Muscle of arm (tissue), 1 donor: ENCODE measurements at regions not wholly inside any gene's neighbourhood (a gene's known extent, or its start where the extent isn't known, plus 50 kb on each side); places are given as distances from the start of the nearest gene placed in this dataset.
"Not testable (repeated sequence)": the region's sequence is repeated elsewhere in the genome, so short reads cannot be mapped to it uniquely, and the experiment has no call there.

ENCODE experiments used
- DNase-seq: peaks from one replicate; pipeline ENCODE4 v3.0.0-alpha.2; 2013

GRCh38 chr11:8772571-8773519 lies 90.3 kb downstream of the RPL27A start:
- DNase-seq, result no peak

DNA sequence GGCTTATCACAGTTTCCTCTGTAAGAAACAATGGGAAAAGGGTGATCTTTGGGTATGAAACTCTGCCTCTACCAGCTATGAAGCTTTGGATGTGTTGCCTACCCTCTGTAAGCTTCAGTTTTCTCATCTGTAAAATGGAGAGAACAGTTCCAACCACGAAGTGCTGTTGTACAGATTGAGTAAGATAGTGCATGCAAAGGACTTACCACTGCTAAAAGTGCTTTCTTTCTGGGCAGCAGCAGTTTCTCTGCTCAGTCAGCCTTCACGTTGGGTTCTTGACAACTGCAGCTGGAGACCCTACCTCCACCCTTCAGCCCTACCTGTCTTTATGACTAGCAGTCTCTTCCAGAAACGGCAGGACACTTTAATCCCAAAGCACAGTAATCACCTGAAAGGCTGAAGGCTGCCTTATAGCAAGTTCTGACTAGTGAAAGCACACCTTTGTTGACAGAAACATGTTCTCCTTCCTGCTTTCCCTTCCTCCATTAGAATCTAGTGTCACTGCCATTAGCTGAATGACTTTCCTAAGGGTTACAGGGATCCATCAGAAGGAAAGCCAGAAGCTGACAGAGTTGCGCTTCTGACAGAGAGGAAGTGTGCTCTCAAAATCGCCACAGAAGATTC lies 91.4 kb downstream of the RPL27A start:
- no peak for DNase-seq

DNA sequence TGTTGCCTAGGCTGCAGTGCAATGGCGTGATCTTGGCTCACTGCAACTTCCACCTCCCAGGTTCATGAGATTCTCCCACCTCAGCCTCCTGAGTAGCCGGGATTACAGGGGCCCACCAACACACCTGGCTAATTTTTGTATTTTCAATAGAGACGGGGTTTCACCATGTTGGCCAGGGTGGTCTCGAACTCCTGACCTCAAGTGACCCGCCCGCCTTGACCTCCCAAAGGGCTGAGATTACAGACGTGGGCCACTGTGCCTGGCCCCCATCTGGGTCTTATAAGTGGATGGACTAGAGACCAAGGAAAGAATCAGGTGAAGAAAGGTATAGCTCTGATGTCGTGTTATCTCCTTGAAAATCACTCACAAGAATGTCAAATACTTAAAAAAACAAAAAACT lies 92.3 kb downstream of the RPL27A start:
- not testable (repeated sequence) for DNase-seq

- no peak for DNase-seq
These were observed 92.7 kb downstream of the RPL27A start for GRCh38 chr11:8775332-8775731.

- no peak for DNase-seq
These were observed 93.1 kb downstream of the RPL27A start for GRCh38 chr11:8775734-8776133.

DNA sequence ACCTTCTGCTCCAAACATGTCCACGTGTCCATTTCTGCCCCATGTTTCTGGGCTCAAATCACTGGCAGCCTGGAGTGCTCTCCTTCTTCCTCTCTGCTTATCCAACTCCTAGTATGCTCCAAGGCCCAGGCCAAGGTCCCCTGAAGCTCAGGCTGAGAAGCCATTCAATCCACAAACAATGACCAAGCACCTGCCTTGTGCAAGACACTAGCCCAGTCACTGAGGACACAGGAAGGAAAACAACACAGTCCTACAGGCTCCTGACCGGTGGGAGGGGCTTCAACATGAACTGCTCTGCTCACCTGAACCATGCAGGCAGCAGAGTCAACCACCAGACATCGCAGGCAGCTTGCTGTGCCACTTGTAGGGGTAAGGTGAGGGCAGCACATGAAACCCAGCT lies 93.6 kb downstream of the RPL27A start:
- no peak for DNase-seq

DNA sequence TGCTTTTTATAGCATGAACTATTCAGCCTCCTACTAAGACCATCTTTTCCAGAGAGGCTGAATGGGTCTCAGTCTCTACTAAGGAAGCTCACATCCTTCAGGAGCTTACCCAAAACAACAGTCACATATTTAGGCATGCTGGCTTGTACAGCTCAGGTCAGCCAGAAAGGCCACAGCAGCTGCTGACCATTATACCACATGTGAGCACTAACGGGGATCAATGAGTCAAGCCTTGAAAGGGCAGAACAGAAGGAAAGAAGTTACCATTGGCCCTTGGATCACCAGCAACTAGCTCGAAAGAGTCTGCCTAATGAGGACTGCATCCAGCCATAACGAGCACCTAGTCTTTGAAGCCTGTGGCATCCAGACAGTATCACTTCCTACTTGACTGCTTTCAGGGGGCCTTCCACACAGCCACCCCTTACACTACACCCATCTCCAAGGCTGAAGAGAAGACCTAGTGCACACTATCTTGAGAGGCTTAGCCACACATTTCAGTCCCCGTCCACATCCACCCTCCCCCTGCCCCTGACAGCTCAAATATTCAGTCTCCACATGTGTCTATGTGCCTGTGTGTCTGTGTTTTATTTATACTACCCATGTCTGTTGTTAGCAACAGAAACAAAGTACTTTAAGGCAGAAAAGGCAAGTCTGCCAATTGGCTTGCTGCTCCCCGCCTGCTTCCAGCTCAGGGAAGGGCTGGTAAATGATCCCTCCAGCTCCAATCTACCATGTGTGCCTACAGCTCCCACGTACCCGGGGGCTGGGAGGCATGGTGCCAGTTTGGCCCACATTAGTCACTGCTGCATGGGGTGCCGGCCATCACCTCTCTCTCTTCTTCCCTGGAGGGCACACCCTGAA lies 95.5 kb downstream of the RPL27A start:
- DNase-seq, result peak; percentile 88

DNA sequence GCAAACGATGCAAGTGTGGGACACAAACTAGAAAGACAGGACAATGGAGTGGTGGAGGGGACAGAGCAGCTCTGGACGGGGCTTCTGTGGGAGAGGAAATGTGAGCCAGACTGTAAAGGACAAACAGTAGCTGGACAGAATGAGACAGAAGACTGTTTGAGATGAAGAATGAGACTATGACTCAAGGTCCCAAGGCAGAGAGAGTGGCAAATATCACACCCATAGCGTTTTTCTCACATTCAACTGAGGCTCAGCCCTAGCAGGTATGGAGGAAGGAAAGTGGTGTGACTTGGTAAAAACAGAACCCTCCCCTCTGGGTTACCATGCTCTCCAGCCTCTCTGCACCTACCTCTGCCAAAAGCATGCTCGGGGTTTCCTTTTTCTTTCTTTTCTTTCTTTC lies 96.5 kb downstream of the RPL27A start:
- no peak for DNase-seq

- DNase-seq, result no peak
These were observed 97.1 kb downstream of the RPL27A start for GRCh38 chr11:8779732-8780131.

DNA sequence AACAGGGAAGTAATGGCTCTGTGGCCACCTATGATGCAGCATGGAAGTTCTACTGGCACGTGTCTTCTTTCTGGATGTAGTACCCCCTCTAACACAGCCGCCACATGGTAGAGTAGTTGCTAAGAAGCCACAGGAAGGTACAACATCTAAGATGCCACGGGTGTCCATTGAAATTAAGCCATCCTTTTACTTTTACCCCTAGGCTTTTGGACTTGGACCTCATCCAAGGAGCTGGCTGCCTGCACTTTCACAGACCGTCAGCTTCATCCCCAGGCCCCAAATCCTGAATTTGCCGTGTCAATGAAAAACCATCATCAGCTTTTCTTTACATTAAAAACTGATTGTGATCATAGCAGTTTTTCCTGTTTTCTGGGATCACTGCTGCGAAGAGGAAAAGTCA lies 102.4 kb downstream of the RPL27A start:
- DNase-seq, result no peak

- no peak for DNase-seq
These were observed 102.9 kb downstream of the RPL27A start for GRCh38 chr11:8785457-8785856.

- no peak for DNase-seq
These were observed 103.4 kb downstream of the RPL27A start for GRCh38 chr11:8785998-8786397.

GRCh38 chr11:8786933-8787332 lies 104.3 kb downstream of the RPL27A start:
- DNase-seq, result no peak

- DNase-seq, result no peak
These were observed 104.8 kb downstream of the RPL27A start for GRCh38 chr11:8787372-8787771.

GRCh38 chr11:8788616-8789015 lies 106.0 kb downstream of the RPL27A start:
- DNase-seq, result no peak

- no peak for DNase-seq
These were observed 107.3 kb downstream of the RPL27A start for GRCh38 chr11:8789864-8790263.

DNA sequence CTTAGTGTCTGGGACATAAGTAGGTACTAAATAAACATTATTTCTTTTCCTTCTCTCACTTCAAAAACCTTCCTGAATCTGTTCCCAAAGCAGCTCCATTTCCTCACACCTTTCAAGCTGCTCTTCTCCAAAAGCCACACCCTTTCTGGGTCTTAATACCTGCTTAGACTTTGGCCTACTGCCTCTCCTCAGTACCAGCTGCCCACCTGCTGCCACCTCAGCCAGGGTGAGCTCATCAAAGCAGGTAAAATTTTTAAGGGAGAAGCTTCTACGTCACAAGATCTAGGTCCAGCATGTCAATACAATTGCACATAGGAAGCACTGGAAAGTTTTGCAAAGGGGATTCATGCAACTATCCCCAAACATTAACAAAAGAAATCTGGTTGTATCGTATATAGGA lies 108.4 kb downstream of the RPL27A start:
- no peak for DNase-seq

GRCh38 chr11:8792710-8793109 lies 110.1 kb downstream of the RPL27A start:
- no peak for DNase-seq

DNA sequence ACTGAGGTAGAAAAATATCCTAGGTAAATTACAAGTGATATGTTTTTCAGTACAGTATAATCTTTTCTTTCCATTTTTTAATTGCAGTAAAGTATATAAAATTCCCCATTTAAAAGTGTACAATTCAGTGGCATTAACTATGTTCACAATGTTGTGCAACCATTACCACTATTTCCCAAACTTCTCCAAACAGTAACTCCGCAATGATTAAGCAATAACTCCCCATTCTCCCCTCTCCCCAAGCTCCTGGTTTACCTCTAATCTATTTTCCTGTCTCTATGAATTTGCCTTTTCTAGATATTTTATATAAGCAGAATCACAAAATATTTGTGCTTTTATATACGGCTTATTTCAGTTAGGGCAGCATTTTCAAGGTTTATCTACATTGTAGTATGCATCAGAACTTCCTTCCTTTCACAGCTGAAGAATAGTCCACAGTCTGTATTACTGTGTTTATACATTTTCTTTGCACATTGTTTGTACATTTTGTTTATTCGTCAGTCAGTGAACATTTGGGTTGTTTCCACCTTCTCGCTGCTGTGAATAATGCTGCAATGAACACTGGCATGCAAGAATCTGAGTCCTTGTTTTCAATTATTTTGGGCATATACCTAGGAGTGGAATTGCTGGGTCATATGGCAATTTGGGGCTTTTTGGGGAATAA lies 110.7 kb downstream of the RPL27A start:
- DNase-seq, result no peak

GRCh38 chr11:8794126-8794525 lies 111.5 kb downstream of the RPL27A start:
- DNase-seq, result no peak

DNA sequence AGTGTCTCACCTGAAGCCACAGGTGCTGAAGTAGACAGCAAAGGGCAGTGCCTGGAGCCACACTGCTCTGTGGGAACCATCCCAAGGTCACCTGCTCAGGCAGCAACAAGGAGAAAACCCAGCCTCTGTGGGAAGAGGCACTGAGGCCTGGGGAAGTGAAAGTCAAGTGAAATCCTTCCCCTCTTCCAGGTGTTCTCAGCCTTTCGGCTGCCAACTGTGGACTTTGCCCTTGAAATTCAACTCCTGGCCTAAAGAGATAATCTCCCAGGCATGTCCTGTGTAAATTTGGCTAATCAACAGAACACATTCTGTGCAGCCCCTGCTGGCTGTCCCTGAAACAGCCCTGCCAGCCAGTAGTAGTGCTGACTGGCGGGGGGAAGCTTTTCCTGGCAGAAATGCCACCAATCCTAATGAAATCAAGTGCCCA lies 112.1 kb downstream of the RPL27A start:
- no peak for DNase-seq

- no peak for DNase-seq
These were observed 114.0 kb upstream of the AKIP1 start for GRCh38 chr11:8796941-8797340.
